GM13976 (cell line): ENCODE measurements at regions not wholly inside any gene's neighbourhood (a gene's known extent, or its start where the extent isn't known, plus 50 kb on each side); places are given as distances from the start of the nearest gene placed in this dataset.
"Not testable (repeated sequence)": the region's sequence is repeated elsewhere in the genome, so short reads cannot be mapped to it uniquely, and the experiment has no call there.

ENCODE experiments used
- DNase-seq: peaks from one replicate; pipeline ENCODE4 v3.0.0; 2012; ENCODE audit warnings: low spot score
- CTCF ChIP-seq: IDR thresholded peaks from 2 replicates; pipeline ENCODE4 v1.5.1; 2012; ENCODE audit warnings: borderline replicate concordance, mild to moderate bottlenecking; ENCODE audit not compliant: insufficient read depth; ENCODE audit errors: extremely low read depth, missing control alignments, control extremely low read depth
- in situ Hi-C: fragments of 300-500 bp; cut with MboI; formaldehyde crosslinking; loops from one replicate; pipeline ENCODE4 v1.12.0; 2022; ENCODE audit warnings: low sequenced_read_pairs, mixed read lengths, inconsistent platforms; ENCODE audit not compliant: unreplicated experiment

DNA sequence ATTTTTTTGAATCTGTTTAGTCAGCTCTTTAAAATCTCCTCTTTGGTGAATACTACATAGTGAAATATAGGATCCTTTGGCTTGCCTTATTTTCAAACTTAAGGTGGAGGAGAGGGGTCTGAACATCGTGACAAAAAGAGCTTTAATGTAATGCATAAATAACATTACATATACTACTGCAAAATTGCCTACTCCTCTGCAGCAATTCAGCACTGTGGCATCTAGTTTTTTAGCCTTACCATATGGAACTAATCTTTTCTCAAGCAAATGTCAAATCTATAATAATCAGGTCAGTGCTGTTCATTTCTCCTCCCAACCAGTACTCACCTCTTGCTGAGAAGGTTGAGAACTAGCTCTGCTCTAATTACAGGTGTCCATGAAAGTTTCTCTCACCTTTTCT, 394.0 kb upstream of the CDIN1 start:
- no peak for TF ChIP-seq CTCF
- in situ Hi-C loops, result no loop called here
- DNase-seq, result no peak

DNA sequence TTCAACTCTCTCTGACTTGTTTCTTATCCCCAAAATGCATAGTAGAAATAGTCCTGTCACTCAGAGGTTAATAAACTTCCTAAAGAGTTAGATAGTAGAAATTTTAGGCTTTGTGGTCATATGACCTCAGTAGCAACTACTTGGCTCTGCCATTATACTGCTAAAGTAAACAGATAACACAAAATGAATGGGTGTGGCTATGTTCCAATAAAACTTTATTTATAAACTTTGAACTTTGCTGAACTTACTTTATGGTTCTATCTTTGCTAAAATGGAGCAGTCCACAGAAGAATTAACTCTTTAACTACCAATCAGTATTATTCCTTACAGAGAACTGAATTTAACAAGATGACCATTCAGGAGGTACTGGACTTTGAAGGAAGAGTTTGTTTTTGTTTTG, 393.6 kb upstream of the CDIN1 start:
- no peak for DNase-seq
- in situ Hi-C loops, result no loop called here
- TF ChIP-seq CTCF, result no peak

DNA sequence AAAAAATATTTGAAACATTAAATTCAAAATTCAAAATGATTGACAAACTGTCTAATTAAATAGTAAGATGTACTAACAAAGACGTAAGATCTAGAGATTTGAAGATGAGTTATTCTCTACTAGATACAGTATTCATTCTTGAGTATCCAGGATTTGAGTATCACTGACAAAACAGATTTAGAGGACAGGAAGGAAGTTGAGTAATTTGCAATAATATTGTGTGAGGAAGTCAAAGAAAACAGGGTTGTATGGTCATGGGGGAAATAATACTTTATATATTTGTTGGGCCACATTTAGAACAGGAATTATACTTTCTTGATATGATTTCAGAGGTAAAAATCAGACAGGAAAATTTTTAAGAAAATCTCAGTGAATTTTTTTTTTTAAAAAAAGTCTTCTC, 393.1 kb upstream of the CDIN1 start:
- no peak for TF ChIP-seq CTCF
- no peak for DNase-seq
- in situ Hi-C loops, result no loop called here

GRCh38 chr15:36191459-36191858, 388.0 kb upstream of the CDIN1 start:
- TF ChIP-seq CTCF, result no peak
- in situ Hi-C loops, result no loop called here
- no peak for DNase-seq

- in situ Hi-C loops, DNase-seq: not testable (repeated sequence)
These were observed 383.9 kb upstream of the CDIN1 start for GRCh38 chr15:36195361-36196007.

DNA sequence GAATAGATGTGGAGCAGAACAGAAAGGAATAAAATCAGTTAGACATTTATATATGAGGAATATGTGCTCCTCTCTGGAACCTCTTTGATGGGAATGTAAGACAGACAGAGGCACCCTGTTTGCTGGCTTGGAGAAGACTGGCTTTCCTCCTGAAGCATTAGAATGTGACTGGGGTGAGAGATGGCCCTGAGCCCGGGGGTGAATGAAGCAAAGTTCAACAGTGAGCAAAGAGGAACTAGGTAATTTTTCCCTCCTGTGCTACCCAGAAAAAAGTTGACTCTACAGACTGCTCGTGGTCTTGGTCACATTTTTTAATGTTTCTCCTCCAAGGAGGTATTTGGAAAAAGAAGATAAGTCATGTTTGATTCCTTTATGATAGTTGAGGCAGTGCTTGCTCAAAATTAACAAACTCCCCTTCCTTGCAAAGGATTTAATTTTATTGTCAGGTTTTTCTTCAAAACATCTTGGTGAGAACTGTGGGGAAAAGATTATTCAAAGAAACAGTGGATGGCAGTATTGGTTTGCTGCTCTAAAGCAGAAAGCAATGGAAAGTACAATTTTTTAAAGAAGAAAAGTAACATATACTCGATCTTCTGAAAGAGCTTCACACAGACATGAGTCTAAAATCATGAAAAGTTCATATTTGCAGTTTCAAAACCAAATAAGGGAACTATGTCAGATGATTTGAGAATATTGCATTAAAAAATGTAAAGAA, 370.4 kb upstream of the CDIN1 start:
- no peak for DNase-seq
- no peak for TF ChIP-seq CTCF

GRCh38 chr15:36210426-36210825, 369.0 kb upstream of the CDIN1 start:
- DNase-seq, result no peak
- no peak for TF ChIP-seq CTCF
- in situ Hi-C loops, result no loop called here

More for the DNA sequence above, 370.4 kb upstream of the CDIN1 start:
- in situ Hi-C loops, result no loop called here
